BJ (cell line): ENCODE measurements at regions not wholly inside any gene's neighbourhood (a gene's known extent, or its start where the extent isn't known, plus 50 kb on each side); places are given as distances from the start of the nearest gene placed in this dataset.

Experiments used
- CTCF ChIA-PET: fragments of 350-600 bp; formaldehyde crosslinking; extraction: SDS; loops from one replicate; lab custom pipeline; 2021; ENCODE audit warnings: antibody characterized with exemption, inconsistent platforms; lab: Yijun Ruan, JAX
- POLR2A ChIA-PET: fragments of 300-600 bp; sonication (Branson Sonifier 250); formaldehyde crosslinking; extraction: SDS; loops from one replicate; lab custom pipeline; 2021; ENCODE audit warnings: antibody characterized with exemption; lab: Charles Lee
- DNase-seq: peaks from one replicate; pipeline ENCODE4 v3.0.0-alpha.2; 2011; ENCODE audit warnings: low read depth
- H3K27me3 ChIP-seq: 2 replicates; pipeline ENCODE4 v1.6.0; 2011; ENCODE audit warnings: low read length; ENCODE audit not compliant: control insufficient read depth, insufficient read depth
- H3K36me3 ChIP-seq: 2 replicates; pipeline ENCODE4 v1.5.1; 2011; ENCODE audit warnings: low read length; ENCODE audit not compliant: control insufficient read depth, insufficient read depth
- H3K4me3 ChIP-seq: 2 replicates; pipeline ENCODE4 v1.5.1; 2011; ENCODE audit warnings: low read depth, mild to moderate bottlenecking, control low read depth, low read length
- CTCF ChIP-seq: IDR thresholded peaks from 2 replicates; pipeline ENCODE4 v1.5.1; 2011; ENCODE audit warnings: low read depth, mild to moderate bottlenecking, control low read depth, inconsistent platforms, low read length, moderate library complexity; ENCODE audit not compliant: insufficient read depth

GRCh38 chr10:21296575-21297355 is 228.7 kb downstream of the SKIDA1 start:
- TF ChIP-seq CTCF: no peak
- ChIA-PET CTCF (interaction anchor here (0.6 to 0.8 kb wide), 3 partner anchors 10 to 60 kb away, joined by 3 read pairs; no protein-coding TSS in a partner anchor), POLR2A (no interaction called here)
- Histone ChIP-seq H3K36me3 (no peaks in the 10 kb centered on the region), H3K27me3 (no peaks in the 10 kb centered on the region), H3K4me3 (no peak overlapping the region)
- DNase-seq: no peak

GRCh38 chr10:21293518-21294356 is 231.7 kb downstream of the SKIDA1 start:
- no peak for DNase-seq
- POLR2A ChIA-PET: interaction anchor here (0.6 kb wide), 1 partner anchor 71 kb away, joined by 4 read pairs; no protein-coding TSS in a partner anchor

GRCh38 chr10:21292763-21293517 is 232.5 kb downstream of the SKIDA1 start:
- peak overlapping the region; percentile 16 for H3K4me3 ChIP-seq
- TF ChIP-seq CTCF: no peak
- ChIA-PET CTCF (interaction anchor here (1.3 to 2.5 kb wide), 3 partner anchors 10 to 26 kb away, joined by 5 to 11 read pairs (median 5); no protein-coding TSS in a partner anchor), POLR2A (interaction anchor here (0.6 to 1.0 kb wide), 3 partner anchors 72 to 225 kb away, joined by 4 to 10 read pairs (median 10); no protein-coding TSS in a partner anchor)
- H3K27me3 ChIP-seq: no peaks in the 10 kb centered on the region
- DNase-seq: peak; percentile 97
- no peaks in the 10 kb centered on the region for H3K36me3 ChIP-seq

More at GRCh38 chr10:21293518-21294356, 231.7 kb downstream of the SKIDA1 start:
- H3K36me3 ChIP-seq: no peaks in the 10 kb centered on the region
- CTCF ChIA-PET: interaction anchor here (0.6 to 2.5 kb wide), 4 partner anchors 10 to 198 kb away, joined by 3 to 11 read pairs (median 5); no protein-coding TSS in a partner anchor
- TF ChIP-seq CTCF: no peak
- H3K27me3 ChIP-seq: no peaks in the 10 kb centered on the region
- H3K4me3 ChIP-seq: no peak overlapping the region

- no peak for DNase-seq
- ChIA-PET POLR2A (no interaction called here), CTCF (no interaction called here)
- Histone ChIP-seq H3K4me3 (no peak overlapping the region), H3K27me3 (no peaks in the 10 kb centered on the region), H3K36me3 (no peaks in the 10 kb centered on the region)
- TF ChIP-seq CTCF: no peak
Observed at GRCh38 chr10:21290499-21291160, 234.9 kb downstream of the SKIDA1 start.
